Thyroid gland (tissue), 4 donors: ENCODE measurements at regions not wholly inside any gene's neighbourhood (a gene's known extent, or its start where the extent isn't known, plus 50 kb on each side); places are given as distances from the start of the nearest gene placed in this dataset.

Experiments used
- CTCF ChIP-seq, 6 experiments: fragments of 200-600 bp in 3 of 6; fragments of 450-650 bp in 3 of 6; sonication (generic) in 3 of 6; IDR thresholded peaks; one replicate each; pipeline ENCODE4 v1.5.1; 2016 to 2019; ENCODE audit warnings: antibody characterized with exemption in 6 of 6, mild to moderate bottlenecking in 2 of 6, inconsistent platforms in 1 of 6, moderate library complexity in 1 of 6
- POLR2A ChIP-seq, 2 donors: fragments of 450-650 bp; IDR thresholded peaks; one replicate each; pipeline ENCODE4 v1.6.1; 2017; ENCODE audit warnings: antibody characterized with exemption in 2 of 2, mild to moderate bottlenecking in 2 of 2, moderate library complexity in 1 of 2

- TF ChIP-seq CTCF (IDR thresholded peaks at IDR 0.05) = no peak
- no peak for TF ChIP-seq POLR2A (IDR thresholded peaks at IDR 0.05)
Observed at GRCh38 chr6:145060714-145061113, 674.6 kb downstream of the EPM2A start.
